GM10266 (cell line): ENCODE measurements at regions not wholly inside any gene's neighbourhood (a gene's known extent, or its start where the extent isn't known, plus 50 kb on each side); places are given as distances from the start of the nearest gene placed in this dataset.

ENCODE experiments used
- DNase-seq: peaks from one replicate; pipeline ENCODE4 v3.0.0; 2012; ENCODE audit errors: extremely low spot score
- CTCF ChIP-seq: IDR thresholded peaks from 2 replicates; pipeline ENCODE4 v1.5.1; 2012; ENCODE audit warnings: mild to moderate bottlenecking, low read depth; ENCODE audit not compliant: control insufficient read depth, insufficient read depth; ENCODE audit errors: missing control alignments

- DNase-seq = no peak
- no peak for TF ChIP-seq CTCF
These were observed 104.8 kb upstream of the PLEKHG7 start for GRCh38 chr12:92597997-92598396.

GRCh38 chr12:92597118-92597517 is 105.7 kb upstream of the PLEKHG7 start:
- DNase-seq = no peak
- no peak for TF ChIP-seq CTCF

GRCh38 chr12:92596383-92596782 is 106.4 kb upstream of the PLEKHG7 start:
- DNase-seq = no peak
- TF ChIP-seq CTCF = no peak

GRCh38 chr12:92595663-92596062 is 107.1 kb upstream of the PLEKHG7 start:
- no peak for TF ChIP-seq CTCF
- DNase-seq = no peak

GRCh38 chr12:92593734-92594402 is 108.9 kb upstream of the PLEKHG7 start:
- DNase-seq = peak; percentile 77
- TF ChIP-seq CTCF = no peak

GRCh38 chr12:92585115-92585727 is 117.6 kb upstream of the PLEKHG7 start:
- TF ChIP-seq CTCF = no peak
- DNase-seq = no peak

GRCh38 chr12:92583910-92584309 is 118.9 kb upstream of the PLEKHG7 start:
- TF ChIP-seq CTCF = no peak
- no peak for DNase-seq
